H9 (cell line): ENCODE measurements at regions not wholly inside any gene's neighbourhood (a gene's known extent, or its start where the extent isn't known, plus 50 kb on each side); places are given as distances from the start of the nearest gene placed in this dataset.

Experiments
- DNase-seq: peaks from one replicate; pipeline ENCODE4 v3.0.0-alpha.2; 2017
- H2AFZ ChIP-seq: one replicate; pipeline ENCODE4 v1.6.1; 2013; ENCODE audit warnings: mild to moderate bottlenecking, low read length, control low read depth, moderate library complexity
- H2AK5ac ChIP-seq: 2 replicates; pipeline ENCODE4 v1.6.1; 2013; ENCODE audit warnings: low read length, control low read depth, mixed read lengths; ENCODE audit not compliant: insufficient read length
- H2BK120ac ChIP-seq: one replicate; pipeline ENCODE4 v1.6.1; 2013; ENCODE audit warnings: low read depth, mild to moderate bottlenecking, low read length, control low read depth, inconsistent platforms; ENCODE audit not compliant: poor library complexity, severe bottlenecking
- H2BK12ac ChIP-seq: 2 replicates; pipeline ENCODE4 v1.6.1; 2013; ENCODE audit warnings: low read length, control low read depth, mixed read lengths, low read depth; ENCODE audit not compliant: insufficient read length
- H2BK15ac ChIP-seq: 2 replicates; pipeline ENCODE4 v1.6.1; 2013; ENCODE audit warnings: low read depth, low read length, control low read depth
- H2BK20ac ChIP-seq: one replicate; pipeline ENCODE4 v1.6.1; 2013; ENCODE audit warnings: low read depth, mild to moderate bottlenecking, low read length, control low read depth, inconsistent platforms; ENCODE audit not compliant: poor library complexity, severe bottlenecking
- H2BK5ac ChIP-seq: 2 replicates; pipeline ENCODE4 v1.6.1; 2013; ENCODE audit warnings: low read length, control low read depth, mixed read lengths; ENCODE audit not compliant: insufficient read length
- H3K14ac ChIP-seq: 2 replicates; pipeline ENCODE4 v1.6.1; 2013; ENCODE audit warnings: low read length, control low read depth; ENCODE audit not compliant: insufficient read depth
- H3K18ac ChIP-seq: 2 replicates; pipeline ENCODE4 v1.6.1; 2013; ENCODE audit warnings: low read depth, mild to moderate bottlenecking, mixed read lengths, low read length, control low read depth; ENCODE audit not compliant: insufficient read length
- H3K23ac ChIP-seq: 2 replicates; pipeline ENCODE4 v1.6.1; 2013; ENCODE audit warnings: low read length, control low read depth, mixed read lengths, low read depth; ENCODE audit not compliant: insufficient read length
- H3K23me2 ChIP-seq: 2 replicates; pipeline ENCODE4 v1.6.1; 2013; ENCODE audit warnings: low read depth, mild to moderate bottlenecking, mixed read lengths, low read length, control low read depth; ENCODE audit not compliant: insufficient read length, poor library complexity, severe bottlenecking
- H3K27ac ChIP-seq: 2 replicates; pipeline ENCODE4 v1.5.1; 2013; ENCODE audit warnings: low read length, control low read depth, mixed read lengths, low read depth; ENCODE audit not compliant: insufficient read length
- H3K27me3 ChIP-seq: 2 replicates; pipeline ENCODE4 v1.6.1; 2013; ENCODE audit warnings: low read length, control low read depth, inconsistent platforms; ENCODE audit not compliant: insufficient read depth
- H3K4ac ChIP-seq: 2 replicates; pipeline ENCODE4 v1.6.1; 2013; ENCODE audit warnings: low read depth, mild to moderate bottlenecking, control low read depth, inconsistent platforms, low read length, moderate library complexity
- H3K4me1 ChIP-seq: 2 replicates; pipeline ENCODE4 v1.6.1; 2013; ENCODE audit warnings: low read length, control low read depth, inconsistent platforms; ENCODE audit not compliant: insufficient read depth
- H3K4me2 ChIP-seq: 2 replicates; pipeline ENCODE4 v1.6.1; 2013; ENCODE audit warnings: low read length, control low read depth, mixed read lengths; ENCODE audit not compliant: insufficient read length, insufficient read depth
- H3K56ac ChIP-seq: 2 replicates; pipeline ENCODE4 v1.6.1; 2013; ENCODE audit warnings: low read depth, mild to moderate bottlenecking, mixed read lengths, low read length, control low read depth; ENCODE audit not compliant: insufficient read length
- H3K79me1 ChIP-seq: 2 replicates; pipeline ENCODE4 v1.6.1; 2013; ENCODE audit warnings: low read depth, mild to moderate bottlenecking, moderate library complexity, low read length, control low read depth, inconsistent platforms; ENCODE audit not compliant: insufficient read depth, poor library complexity, severe bottlenecking
- H3K79me2 ChIP-seq: 2 replicates; pipeline ENCODE4 v1.6.1; 2013; ENCODE audit warnings: low read length, control low read depth, inconsistent platforms; ENCODE audit not compliant: insufficient read depth
- H3K9ac ChIP-seq: 2 replicates; pipeline ENCODE4 v1.6.1; 2013; ENCODE audit warnings: low read length, control low read depth, mixed read lengths; ENCODE audit not compliant: insufficient read length; ENCODE audit errors: extremely low read depth
- H3K9me3 ChIP-seq: one replicate; pipeline ENCODE4 v1.6.1; 2013; ENCODE audit warnings: low read depth, low read length, inconsistent platforms; ENCODE audit not compliant: control insufficient read depth
- H3T11ph ChIP-seq: one replicate; pipeline ENCODE4 v1.6.1; 2013; ENCODE audit warnings: mild to moderate bottlenecking, low read length, control low read depth, inconsistent platforms
- H4K20me1 ChIP-seq: one replicate; pipeline ENCODE4 v1.6.1; 2013; ENCODE audit not compliant: control insufficient read depth, insufficient read length, insufficient read depth
- H4K5ac ChIP-seq: 2 replicates; pipeline ENCODE4 v1.6.1; 2013; ENCODE audit warnings: low read depth, mild to moderate bottlenecking, mixed read lengths, low read length, control low read depth; ENCODE audit not compliant: insufficient read length
- H4K8ac ChIP-seq: replicated peaks from 2 replicates; pipeline ENCODE4 v1.6.1; 2013; ENCODE audit warnings: low read length, control low read depth, mixed read lengths, low read depth; ENCODE audit not compliant: insufficient read length
- H4K91ac ChIP-seq: 2 replicates; pipeline ENCODE4 v1.6.1; 2013; ENCODE audit warnings: low read depth, mild to moderate bottlenecking, moderate library complexity, mixed read lengths, low read length, control low read depth; ENCODE audit not compliant: insufficient read length
- H3K27ac Mint-ChIP-seq, 3 experiments: 2 replicates in 2 of 3; 3 replicates in 1 of 3; pipeline ENCODE4 v1.8.0; 2020 to 2021; ENCODE audit warnings: mixed read lengths in 3 of 3, mild to moderate bottlenecking in 1 of 3, moderate library complexity in 1 of 3
- H3K27me3 Mint-ChIP-seq: 2 replicates; pipeline ENCODE4 v1.8.0; 2021; ENCODE audit warnings: low read depth, mild to moderate bottlenecking, moderate library complexity, mixed read lengths
- H3K36me3 Mint-ChIP-seq, 3 experiments: 2 replicates in 2 of 3; 3 replicates in 1 of 3; pipeline ENCODE4 v1.8.0; 2020 to 2021; ENCODE audit warnings: low read depth in 3 of 3, mixed read lengths in 3 of 3; ENCODE audit not compliant: insufficient read depth in 1 of 3
- H3K4me1 Mint-ChIP-seq, 2 experiments: 2 replicates each; pipeline ENCODE4 v1.8.0; 2020; ENCODE audit warnings: mixed read lengths in 2 of 2
- H3K4me3 Mint-ChIP-seq, 2 experiments: 2 replicates in 1 of 2; 3 replicates in 1 of 2; pipeline ENCODE4 v1.8.0; 2020 to 2021; ENCODE audit warnings: mild to moderate bottlenecking in 2 of 2, mixed read lengths in 2 of 2, moderate library complexity in 1 of 2
- H3K9me3 Mint-ChIP-seq, 2 experiments: 2 replicates in 1 of 2; 3 replicates in 1 of 2; pipeline ENCODE4 v1.8.0; 2020; ENCODE audit warnings: mild to moderate bottlenecking in 2 of 2, mixed read lengths in 2 of 2, moderate library complexity in 1 of 2
- WGBS: extraction: QIAGEN DNeasy Blood & Tissue Kit; methylation state at CpG from one replicate; pipeline ENCODE4 v1.1.7; 2013; ENCODE audit warnings: missing lambda C conversion rate, low lambda C conversion rate, mixed read lengths; ENCODE audit not compliant: insufficient read length; ENCODE audit errors: extremely low coverage; 5-methylcytosine and 5-hydroxymethylcytosine counted together
- TF ChIP-seq, protein P1 (sequence below): fragments of 200-600 bp; sonication (generic); conservative IDR thresholded peaks from 3 replicates; pipeline ENCODE4 v1.8.0; 2021; ENCODE audit warnings: antibody characterized with exemption, mild to moderate bottlenecking

- no peak overlapping the region for H3K9ac ChIP-seq
- peaks cover 2% of the 10 kb centered on the region; the same call in 1 of the 2 replicates for H3K27me3 Mint-ChIP-seq
- H3K14ac ChIP-seq, result no peak overlapping the region
- no peak overlapping the region for H3K18ac ChIP-seq
- H3K27me3 ChIP-seq, result no peaks in the 10 kb centered on the region; the same call in 1 of the 2 replicates
- H3K27ac Mint-ChIP-seq, result no peak overlapping the region
- peaks cover 5 to 19% of the 10 kb centered on the region in 2 experiments for H3K4me1 Mint-ChIP-seq
- peaks cover 0 to 4% of the 10 kb centered on the region in 2 experiments; a peak in 1 of 5 replicates for H3K9me3 Mint-ChIP-seq
- no peak overlapping the region for H4K5ac ChIP-seq
- no peaks in the 10 kb centered on the region for H3K23me2 ChIP-seq
- no peak overlapping the region for H2BK5ac ChIP-seq
- H3K79me2 ChIP-seq, result no peaks in the 10 kb centered on the region
- no peaks in the 10 kb centered on the region for H3K4me1 ChIP-seq
- H2BK120ac ChIP-seq, result no peak overlapping the region
- no peak overlapping the region for H2BK20ac ChIP-seq
- no peak overlapping the region for H2BK12ac ChIP-seq
- H3K79me1 ChIP-seq, result no peaks in the 10 kb centered on the region
- no CpG with 5 or more reads among the region's 8 CpGs for WGBS
- no peaks in the 10 kb centered on the region for H4K20me1 ChIP-seq
- H3K23ac ChIP-seq, result no peak overlapping the region
- no peak overlapping the region for H3K4ac ChIP-seq
- no peak overlapping the region for H3T11ph ChIP-seq
- H3K36me3 Mint-ChIP-seq, result no peaks in the 10 kb centered on the region
- no peak overlapping the region for H3K56ac ChIP-seq
- H2AFZ ChIP-seq, result no peak overlapping the region
- no peak overlapping the region for H3K4me3 Mint-ChIP-seq
- no peak overlapping the region for H4K8ac ChIP-seq
- TF ChIP-seq, protein P1, sequence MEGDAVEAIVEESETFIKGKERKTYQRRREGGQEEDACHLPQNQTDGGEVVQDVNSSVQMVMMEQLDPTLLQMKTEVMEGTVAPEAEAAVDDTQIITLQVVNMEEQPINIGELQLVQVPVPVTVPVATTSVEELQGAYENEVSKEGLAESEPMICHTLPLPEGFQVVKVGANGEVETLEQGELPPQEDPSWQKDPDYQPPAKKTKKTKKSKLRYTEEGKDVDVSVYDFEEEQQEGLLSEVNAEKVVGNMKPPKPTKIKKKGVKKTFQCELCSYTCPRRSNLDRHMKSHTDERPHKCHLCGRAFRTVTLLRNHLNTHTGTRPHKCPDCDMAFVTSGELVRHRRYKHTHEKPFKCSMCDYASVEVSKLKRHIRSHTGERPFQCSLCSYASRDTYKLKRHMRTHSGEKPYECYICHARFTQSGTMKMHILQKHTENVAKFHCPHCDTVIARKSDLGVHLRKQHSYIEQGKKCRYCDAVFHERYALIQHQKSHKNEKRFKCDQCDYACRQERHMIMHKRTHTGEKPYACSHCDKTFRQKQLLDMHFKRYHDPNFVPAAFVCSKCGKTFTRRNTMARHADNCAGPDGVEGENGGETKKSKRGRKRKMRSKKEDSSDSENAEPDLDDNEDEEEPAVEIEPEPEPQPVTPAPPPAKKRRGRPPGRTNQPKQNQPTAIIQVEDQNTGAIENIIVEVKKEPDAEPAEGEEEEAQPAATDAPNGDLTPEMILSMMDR, result no peak
- no peak overlapping the region for H2AK5ac ChIP-seq
- no peak overlapping the region for H3K27ac ChIP-seq
- no peak for DNase-seq
- H2BK15ac ChIP-seq, result no peak overlapping the region
- H3K4me2 ChIP-seq, result no peak overlapping the region
- H4K91ac ChIP-seq, result no peak overlapping the region
- H3K9me3 ChIP-seq, result no peaks in the 10 kb centered on the region
Observed at GRCh38 chr12:131375972-131376345, 334.9 kb upstream of the SFSWAP start.
